ENCODE measurements at regions not wholly inside any gene's neighbourhood (a gene's known extent, or its start where the extent isn't known, plus 50 kb on each side); places are given as distances from the start of the nearest gene placed in this dataset.

DNA sequence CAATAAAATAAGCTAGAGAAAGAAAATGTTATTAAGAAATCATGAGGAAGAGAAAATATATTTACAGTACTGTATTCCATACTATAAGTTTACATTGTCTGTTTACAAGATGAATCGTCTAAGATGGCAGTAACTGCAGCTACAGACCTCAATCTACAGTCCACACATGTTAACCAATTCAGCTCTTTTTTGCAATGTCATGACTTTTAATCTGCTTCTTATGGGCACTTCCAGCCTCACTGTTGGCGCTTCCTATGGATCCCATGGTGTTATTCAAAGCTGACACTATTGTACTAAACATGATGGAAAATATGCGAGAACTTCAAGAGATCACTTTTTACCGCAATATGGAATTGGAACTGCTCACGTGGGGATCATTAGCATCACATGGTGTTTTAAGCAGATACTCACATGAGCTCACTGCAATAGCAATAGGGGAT lies 451.5 kb upstream of the CITED2 start:
- DNase-seq (ENCODE audit: low read depth): no peak
- TF ChIP-seq, protein P1, sequence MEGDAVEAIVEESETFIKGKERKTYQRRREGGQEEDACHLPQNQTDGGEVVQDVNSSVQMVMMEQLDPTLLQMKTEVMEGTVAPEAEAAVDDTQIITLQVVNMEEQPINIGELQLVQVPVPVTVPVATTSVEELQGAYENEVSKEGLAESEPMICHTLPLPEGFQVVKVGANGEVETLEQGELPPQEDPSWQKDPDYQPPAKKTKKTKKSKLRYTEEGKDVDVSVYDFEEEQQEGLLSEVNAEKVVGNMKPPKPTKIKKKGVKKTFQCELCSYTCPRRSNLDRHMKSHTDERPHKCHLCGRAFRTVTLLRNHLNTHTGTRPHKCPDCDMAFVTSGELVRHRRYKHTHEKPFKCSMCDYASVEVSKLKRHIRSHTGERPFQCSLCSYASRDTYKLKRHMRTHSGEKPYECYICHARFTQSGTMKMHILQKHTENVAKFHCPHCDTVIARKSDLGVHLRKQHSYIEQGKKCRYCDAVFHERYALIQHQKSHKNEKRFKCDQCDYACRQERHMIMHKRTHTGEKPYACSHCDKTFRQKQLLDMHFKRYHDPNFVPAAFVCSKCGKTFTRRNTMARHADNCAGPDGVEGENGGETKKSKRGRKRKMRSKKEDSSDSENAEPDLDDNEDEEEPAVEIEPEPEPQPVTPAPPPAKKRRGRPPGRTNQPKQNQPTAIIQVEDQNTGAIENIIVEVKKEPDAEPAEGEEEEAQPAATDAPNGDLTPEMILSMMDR (IDR thresholded peaks at IDR 0.05; ENCODE audit: insufficient read depth, low read depth, low read length, missing control alignments): no peak

GRCh38 chr6:139824864-139825263 lies 450.4 kb upstream of the CITED2 start:
- TF ChIP-seq, protein P1 (IDR thresholded peaks at IDR 0.05; ENCODE audit: insufficient read depth, low read depth, low read length, missing control alignments): no peak
- no peak overlapping the region for H3K4me3 ChIP-seq (ENCODE audit: low read depth, low read length)
- DNase-seq (ENCODE audit: low read depth): no peak

More for the DNA sequence above, 451.5 kb upstream of the CITED2 start:
- no peak overlapping the region for H3K4me3 ChIP-seq (ENCODE audit: low read depth, low read length)

DNA sequence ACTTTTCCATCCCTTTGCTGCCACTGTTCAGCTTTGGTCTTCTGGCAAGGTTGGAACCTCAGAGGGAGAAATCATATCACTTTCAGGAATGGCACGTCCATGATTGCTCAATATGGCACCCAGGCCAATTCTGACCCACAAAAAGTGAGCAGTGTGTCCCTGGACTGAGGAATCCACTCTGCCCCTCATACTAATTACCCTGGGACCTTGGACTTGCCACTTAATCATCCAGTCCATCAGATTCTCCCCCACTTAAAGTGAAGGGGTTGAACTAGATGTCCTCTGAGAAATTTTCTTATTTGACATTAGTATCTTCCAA lies 449.3 kb upstream of the CITED2 start:
- TF ChIP-seq, protein P1 (IDR thresholded peaks at IDR 0.05; ENCODE audit: insufficient read depth, low read depth, low read length, missing control alignments): no peak
- H3K4me3 ChIP-seq (ENCODE audit: low read depth, low read length): no peak overlapping the region
- DNase-seq (ENCODE audit: low read depth): no peak

GRCh38 chr6:139823099-139823807 lies 448.8 kb upstream of the CITED2 start:
- no peak overlapping the region for H3K4me3 ChIP-seq (ENCODE audit: low read depth, low read length)
- no peak for DNase-seq (ENCODE audit: low read depth)
- TF ChIP-seq, protein P1 (IDR thresholded peaks at IDR 0.05; ENCODE audit: insufficient read depth, low read depth, low read length, missing control alignments): no peak

- H3K4me3 ChIP-seq (ENCODE audit: low read depth, low read length): no peak overlapping the region
- DNase-seq (ENCODE audit: low read depth): no peak
- TF ChIP-seq, protein P1 (IDR thresholded peaks at IDR 0.05; ENCODE audit: insufficient read depth, low read depth, low read length, missing control alignments): no peak
Observed at GRCh38 chr6:139821676-139822223, 447.3 kb upstream of the CITED2 start.

DNA sequence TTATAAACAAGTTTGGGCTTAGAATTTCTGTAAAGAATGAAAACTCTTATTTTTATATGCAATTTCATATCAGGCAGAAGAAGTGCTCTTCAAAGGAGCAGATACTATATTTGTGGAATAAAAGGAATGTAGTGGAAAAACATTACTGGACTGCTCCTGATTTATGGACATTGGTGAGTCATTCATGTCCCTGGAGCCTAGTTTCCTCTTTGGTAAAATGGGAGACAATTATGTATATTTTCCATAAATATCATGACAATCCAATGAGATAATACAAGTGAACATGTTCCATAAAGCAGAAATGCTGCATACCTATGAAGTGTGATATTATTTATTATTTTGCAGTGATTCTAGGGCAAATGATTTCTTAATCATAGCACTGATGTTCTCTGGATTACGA lies 445.8 kb upstream of the CITED2 start:
- TF ChIP-seq, protein P1 (IDR thresholded peaks at IDR 0.05; ENCODE audit: insufficient read depth, low read depth, low read length, missing control alignments): no peak
- DNase-seq (ENCODE audit: low read depth): no peak
- no peak overlapping the region for H3K4me3 ChIP-seq (ENCODE audit: low read depth, low read length)

GRCh38 chr6:139819776-139820175 lies 445.3 kb upstream of the CITED2 start:
- no peak overlapping the region for H3K4me3 ChIP-seq (ENCODE audit: low read depth, low read length)
- TF ChIP-seq, protein P1 (IDR thresholded peaks at IDR 0.05; ENCODE audit: insufficient read depth, low read depth, low read length, missing control alignments): no peak
- DNase-seq (ENCODE audit: low read depth): no peak

Data from GM12865 (cell line).